DMS53 (cell line): ENCODE measurements at regions not wholly inside any gene's neighbourhood (a gene's known extent, or its start where the extent isn't known, plus 50 kb on each side); places are given as distances from the start of the nearest gene placed in this dataset.
"Not testable (repeated sequence)": the region's sequence is repeated elsewhere in the genome, so short reads cannot be mapped to it uniquely, and the experiment has no call there.

Source experiments
- DNase-seq: peaks from one replicate; lab custom pipeline; 2025; lab: John Stamatoyannopoulos, UW

DNA sequence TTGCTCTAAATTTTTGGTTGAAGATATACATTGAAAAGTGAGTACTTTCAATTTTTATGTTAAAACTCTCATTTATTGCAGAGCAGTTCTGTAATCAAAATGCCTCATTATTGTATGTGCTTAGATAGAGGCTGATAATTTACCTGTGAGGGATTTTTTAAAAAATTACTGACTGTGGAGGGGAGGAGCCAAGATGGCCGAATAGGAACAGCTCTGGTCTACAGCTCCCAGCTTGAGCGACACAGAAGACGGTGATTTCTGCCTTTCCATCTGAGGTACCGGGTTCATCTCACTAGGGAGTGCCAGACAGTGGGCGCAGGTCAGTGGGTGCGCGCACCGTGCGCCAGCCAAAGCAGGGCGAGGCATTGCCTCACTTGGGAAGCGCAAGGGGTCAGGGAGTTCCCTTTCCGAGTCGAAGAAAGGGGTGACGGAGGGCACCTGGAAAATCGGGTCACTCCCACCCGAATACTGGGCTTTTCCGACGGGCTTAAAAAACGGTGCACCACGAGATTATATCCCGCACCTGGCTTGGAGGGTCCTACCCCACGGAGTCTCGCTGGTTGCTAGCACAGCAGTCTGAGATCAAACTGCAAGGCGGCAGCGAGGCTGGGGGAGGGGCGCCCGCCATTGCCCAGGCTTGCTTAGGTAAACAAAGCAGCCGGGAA, 89.4 kb downstream of the DDX11 start:
- DNase-seq: peak; percentile 64

DNA sequence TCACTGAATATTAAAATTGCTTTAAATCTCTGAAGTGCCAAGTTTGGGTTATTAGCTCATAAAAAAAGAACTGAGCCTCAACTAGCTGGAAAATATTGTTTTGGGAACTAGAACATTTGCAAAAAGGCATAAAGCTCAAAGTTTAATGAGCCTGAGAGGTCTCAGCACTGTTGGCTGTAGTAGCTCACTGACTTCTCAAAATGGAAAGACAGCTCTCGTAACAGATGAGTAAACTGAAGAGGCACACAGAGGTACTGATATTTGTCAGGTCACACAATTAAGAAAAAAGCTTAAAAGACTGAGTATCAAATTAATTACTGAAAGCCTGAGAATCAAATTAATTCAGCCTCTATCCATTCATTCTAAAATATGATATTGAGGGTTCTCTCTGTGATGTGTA, 100.6 kb downstream of the DDX11 start:
- DNase-seq: not testable (repeated sequence)

DNA sequence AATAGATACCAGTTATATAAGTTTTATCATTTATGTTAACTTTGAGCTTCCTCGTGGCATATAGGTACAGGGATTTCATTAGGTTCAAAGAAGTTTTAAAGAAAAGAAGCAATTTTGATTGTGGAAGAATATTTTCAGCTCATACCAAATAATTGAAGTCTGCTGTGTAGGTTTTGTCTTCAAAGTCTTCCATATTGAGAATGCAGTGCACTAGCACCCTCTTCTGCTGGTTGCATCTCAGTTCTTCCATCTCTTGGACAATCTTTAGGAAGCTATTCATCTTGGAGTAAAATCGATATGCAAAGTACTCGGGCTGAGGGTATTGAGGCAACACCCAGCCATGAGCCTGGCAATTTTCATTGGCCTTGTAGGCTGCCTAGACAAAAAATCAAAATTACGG, 103.9 kb downstream of the DDX11 start:
- not testable (repeated sequence) for DNase-seq

DNA sequence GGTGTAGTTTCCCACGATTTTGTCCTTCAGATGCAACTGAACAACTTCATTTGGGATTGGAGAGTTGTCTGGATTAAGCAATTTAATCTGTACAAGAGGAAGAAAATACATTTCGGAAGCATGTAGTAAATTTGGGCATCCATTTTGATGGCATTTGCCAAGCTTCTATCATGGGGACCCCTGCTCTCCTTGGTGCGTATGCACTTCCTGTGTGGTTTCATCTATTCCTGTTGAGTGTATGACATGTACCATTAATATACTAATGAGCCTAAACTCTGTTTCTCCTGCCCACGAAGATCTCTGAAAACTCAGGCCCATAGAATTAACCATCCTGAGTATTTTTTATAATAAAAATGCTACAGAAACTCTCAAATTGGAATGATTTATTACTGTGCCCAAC, 105.2 kb downstream of the DDX11 start:
- not testable (repeated sequence) for DNase-seq

DNA sequence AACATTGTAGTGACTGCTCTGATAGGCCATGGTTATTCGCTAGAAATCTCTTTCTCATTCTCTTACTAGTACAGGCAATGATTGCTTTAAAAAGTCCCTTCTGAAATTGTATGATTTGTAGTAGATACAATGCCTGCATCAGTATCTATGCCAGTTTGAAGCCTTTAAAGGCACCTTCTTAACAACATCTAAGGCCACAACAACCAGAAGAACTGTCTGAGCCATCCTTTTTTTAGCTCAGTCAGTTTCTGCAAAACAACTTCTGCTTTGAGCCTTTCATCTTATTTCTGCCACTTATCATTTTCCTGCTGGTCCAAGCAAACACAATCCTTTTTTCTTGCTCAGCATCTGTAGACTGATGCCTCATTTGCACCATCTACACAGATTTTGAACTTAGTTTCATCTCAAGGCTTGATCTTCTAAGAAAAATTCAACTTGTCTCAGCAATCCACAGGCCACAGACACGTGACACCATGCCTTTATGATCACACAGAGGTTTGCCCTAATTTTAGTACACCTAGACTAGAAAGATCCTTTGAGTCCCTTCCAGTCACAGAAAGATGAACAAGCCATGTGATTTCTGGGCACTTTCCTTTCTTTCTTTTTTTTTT, 106.1 kb downstream of the DDX11 start:
- DNase-seq: not testable (repeated sequence)

DNA sequence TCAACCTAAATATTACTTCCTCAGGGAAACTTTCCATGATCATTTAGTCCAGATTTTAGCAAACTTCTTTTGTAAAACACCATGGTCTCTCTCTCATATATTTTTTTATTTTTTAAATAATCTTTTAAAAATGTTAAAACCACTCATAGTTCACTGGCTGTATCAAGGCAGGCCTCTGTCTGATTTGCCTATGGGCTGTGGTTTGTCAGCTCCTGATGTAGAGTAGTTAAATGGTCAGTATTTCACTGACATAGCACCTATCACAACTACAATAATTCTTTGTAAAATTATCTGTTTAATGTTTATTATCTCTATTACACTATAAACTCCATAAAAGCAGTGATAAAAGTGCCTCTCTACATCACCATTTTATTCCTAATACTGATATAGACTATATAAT, 108.9 kb downstream of the DDX11 start:
- not testable (repeated sequence) for DNase-seq

DNA sequence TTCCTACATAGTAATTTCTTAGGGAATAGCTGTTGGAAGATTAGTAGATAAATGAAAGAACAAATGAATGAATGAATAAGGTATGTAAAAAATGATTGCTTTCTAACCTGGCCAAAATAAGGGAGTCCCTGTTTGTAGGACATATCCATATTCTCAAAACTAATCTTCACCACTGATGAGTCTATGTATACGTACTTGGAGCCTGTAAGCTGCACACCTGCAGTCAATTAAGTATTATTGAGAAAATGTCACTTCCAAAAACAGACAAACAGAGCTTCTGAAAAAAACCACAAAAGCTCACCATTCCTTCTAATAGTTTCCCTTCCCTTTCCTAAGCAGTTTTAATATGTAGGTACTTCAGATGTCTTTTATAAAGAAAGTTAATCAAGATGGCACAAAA, 109.4 kb downstream of the DDX11 start:
- DNase-seq: not testable (repeated sequence)

DNA sequence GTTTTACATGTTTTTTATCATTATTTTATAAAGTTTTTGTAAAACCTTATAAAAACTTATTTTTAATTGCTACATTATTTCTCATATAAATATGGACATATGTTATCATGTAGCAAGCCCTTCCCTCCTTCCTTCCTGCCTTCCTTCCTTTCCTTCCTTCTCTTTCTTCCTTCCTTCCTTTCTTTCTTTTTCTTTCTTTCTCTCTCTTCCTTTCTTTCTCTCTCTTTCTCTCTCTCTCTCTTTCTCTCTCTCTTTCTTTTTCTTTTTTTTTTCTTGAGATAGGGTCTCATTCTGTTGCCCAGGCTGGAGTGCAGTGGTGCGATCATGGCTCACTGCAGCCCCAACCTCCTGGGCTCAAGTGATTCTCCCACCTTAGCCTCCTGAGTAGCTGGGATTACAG, 110.2 kb downstream of the DDX11 start:
- DNase-seq: not testable (repeated sequence)

DNA sequence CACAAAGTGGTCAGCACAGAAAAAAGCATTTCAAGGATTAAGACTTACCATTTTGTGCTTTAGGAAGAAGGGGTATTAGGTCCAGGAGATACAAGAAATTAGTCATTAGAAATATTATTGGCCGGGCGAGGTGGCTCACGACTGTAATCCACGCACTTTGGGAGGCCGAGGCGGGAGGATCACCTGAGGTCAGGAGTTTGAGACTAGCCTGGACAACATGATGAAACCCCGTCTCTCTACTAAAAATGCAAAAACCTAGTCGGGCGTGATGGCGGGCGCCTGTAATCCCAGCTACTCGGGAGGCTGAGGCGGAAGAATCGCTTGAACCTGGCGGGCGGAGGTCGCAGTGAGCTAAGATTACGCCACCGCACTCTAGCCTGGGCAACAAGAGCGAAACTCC, 111.0 kb downstream of the DDX11 start:
- not testable (repeated sequence) for DNase-seq

DNA sequence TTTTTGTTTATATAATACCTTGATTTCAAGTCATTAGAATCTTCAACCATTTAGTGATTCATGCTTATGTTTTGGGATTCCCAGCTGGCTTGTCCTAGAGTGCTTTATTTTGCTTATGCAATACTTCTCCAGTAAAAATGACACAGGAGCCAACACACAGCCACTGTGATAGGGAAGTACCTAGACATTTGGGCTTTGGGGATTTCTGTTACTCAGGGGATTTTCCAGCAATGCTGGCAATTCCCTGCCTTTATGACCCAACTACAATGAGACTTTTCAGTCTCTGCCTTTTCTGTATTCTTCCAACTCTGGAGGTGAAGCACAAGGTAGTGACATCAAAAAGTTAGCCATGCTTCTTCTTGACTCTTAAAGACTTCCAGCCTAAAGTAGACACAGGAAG, 119.0 kb downstream of the DDX11 start:
- DNase-seq: not testable (repeated sequence)

DNA sequence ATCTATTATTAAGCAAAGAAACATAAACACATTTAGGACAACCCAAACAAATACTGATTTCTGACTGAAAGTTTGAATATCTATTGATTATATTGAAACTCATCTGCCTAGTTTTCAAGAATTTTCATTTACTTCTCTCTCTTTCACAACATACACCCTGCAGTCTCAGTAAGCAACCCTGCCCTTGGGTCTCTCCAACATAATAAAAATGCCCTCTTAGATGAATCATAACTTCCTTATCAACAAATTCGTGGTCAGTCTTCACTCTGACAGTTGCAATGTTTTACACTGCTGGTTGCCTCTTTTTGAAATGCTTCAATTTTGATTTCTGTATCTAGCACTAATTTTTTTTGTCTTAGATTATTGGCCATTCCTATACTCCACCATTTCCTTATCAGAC, 122.0 kb downstream of the DDX11 start:
- DNase-seq: not testable (repeated sequence)

DNA sequence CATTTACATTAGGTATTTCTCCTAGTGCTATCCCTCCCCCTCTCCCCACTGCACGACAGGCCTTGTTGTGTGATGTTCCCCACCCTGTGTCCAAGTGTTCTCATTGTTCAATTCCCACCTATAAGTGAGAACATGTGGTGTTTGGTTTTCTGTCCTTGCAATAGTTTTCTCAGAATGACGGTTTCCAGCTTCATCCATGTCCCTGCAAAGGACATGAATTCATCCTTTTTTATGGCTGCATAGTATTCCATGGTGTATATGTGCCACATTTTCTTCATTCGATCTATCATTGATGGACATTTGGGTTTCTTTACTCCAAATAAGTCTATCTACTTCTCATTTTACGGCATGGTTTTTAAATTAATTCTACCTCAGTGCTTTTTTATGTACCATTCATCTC, 125.8 kb downstream of the DDX11 start:
- DNase-seq: not testable (repeated sequence)

DNA sequence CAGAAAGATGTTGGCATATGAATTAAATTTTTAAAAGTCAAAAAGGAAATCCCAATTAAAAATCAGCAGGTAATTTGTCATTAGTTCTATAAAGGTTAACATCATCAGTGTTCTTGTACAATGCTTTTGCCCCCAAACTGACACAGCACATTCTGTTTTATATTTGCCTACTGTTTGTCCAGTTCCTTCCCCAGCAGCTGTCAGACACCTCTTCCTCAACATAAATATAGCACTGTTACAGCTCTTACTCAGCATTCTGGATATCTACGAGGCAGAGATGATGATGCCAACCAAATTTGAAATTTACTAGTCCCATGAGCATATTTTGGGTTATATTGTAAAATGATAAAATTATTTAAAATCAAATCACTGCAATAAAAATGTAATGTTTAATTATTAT, 124.6 kb downstream of the SINHCAF start:
- DNase-seq: no peak

DNA sequence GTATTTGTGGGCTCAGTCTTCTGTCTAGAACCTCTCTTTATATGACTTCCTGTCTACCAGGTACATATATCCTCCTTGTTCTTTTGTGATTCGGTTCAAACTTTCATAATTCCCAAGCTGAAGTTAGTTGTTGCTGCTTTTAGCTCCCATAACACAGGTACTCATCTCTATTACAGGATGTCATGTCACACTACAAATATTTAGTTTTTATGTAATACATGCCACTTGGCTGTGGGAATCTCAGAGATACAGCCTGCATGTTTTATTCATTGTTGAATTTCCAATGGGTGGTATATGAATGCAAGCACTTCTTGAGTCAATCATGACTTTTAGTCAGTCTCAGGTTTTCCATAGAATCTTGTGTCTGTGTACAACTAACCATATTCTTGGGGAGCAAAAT, 122.7 kb downstream of the SINHCAF start:
- peak; percentile 67 for DNase-seq

DNA sequence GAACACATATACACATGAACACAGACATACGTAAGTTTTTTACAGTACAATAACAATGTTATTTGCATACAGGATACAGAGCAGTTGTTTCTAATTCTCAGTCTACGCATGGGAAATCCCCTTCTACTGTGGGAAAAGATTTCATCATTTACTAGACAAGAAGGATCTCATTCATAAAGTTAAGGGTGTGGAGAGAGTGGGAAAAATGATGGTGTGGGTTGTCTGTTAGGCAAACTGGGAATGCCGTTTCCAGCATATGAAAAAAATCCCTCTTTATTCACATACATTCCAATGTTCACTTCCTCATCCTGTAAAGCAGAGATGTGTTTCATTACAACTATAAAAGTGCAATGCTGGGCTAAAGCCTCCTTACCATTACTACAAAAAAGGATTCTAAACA, 120.9 kb downstream of the SINHCAF start:
- DNase-seq: no peak

DNA sequence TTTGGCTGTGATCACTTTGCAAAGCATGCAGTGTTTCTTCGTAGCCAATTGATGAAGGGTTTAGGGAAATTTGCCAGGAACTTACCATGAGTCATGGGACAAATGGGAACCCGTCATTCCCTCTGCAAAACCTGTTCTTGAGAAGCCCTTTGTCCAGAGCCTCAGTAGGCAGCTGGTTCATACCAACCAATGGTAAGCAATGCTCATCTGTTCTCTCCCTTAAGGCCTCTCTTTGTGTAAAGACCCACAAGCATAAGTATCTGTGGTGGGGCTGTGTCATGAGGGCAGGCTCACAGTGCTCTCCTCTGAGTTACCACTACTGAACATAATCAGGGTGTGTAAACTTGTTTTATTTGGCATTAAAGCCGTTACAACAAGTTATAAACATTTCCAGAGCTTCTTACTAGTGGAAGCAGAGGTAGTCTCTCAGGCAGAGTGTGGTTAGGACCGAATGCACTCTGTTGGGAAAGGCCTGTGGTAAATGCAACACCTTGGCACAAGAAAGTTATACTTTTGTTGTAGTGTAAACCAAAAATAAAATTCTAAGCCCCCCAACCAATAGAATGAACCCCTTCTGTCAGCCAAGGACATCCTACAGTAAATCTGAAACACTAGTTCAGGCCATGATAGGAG, 119.8 kb downstream of the SINHCAF start:
- peak; percentile 91 for DNase-seq

DNA sequence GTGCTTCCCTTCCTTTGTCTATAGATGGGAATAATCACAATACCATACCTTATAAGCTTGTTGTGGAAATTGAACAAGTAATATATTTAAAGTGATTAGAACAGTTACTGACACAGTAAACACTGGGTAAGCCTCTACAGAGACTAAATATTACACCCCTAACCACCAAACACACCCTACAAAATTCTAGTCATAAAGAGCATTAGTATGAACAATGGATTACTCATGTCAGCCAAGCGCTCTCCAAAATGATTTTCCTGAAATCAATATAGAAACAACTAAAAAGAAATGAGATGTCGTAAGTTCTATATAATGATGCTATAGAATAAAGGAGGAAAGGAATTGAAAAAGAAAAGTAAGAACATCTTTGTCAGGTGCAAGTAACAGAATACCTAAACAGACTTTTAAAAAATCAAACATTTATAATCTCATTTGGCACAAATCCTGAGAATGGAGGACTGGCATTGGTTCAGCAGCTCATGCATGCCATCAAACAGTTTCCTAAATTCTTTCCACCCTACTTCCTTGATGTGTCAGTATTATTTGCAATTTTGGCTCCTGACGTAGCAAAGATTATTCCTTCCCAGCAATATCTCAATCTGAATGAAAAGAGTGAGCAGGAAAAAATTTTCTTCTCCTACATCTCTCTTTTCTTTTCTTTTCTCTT, 118.0 kb downstream of the SINHCAF start:
- no peak for DNase-seq

DNA sequence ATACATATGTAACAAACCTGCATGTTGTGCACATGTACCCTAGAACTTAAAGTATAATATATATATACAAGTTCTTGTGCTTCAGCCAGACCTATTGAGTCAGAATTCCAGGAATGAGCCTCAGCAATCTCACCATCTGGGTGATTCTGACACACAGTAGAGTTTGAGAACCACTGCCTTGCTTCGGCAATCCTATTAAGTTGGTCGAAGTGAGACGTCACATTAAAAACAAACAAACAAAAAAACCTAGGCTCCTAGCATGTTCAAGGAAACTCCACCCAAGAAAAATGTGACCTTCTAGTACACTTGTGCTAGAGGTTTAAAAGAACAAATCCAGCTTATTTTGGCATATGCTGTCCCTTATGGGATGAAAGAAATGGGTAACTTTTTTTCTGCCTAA, 115.8 kb downstream of the SINHCAF start:
- no peak for DNase-seq

DNA sequence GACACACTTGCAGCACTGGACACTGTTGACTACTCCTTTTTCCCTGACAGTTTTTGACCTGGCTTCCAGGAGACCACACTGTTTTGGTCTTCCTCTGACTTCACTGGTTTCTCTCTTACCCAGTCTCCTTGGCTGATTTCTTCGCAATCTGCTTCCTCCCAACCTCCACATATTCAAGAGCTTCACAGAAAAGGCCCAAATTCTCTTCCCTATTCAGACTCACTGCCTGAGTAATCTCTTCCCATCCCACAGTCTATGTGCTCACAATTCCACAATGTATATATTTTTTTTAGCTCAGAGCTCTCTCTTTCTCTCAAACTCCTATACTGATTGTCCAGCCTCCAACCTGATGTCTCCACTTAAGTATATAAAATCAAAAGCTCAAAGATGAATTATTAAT, 115.4 kb downstream of the SINHCAF start:
- DNase-seq: no peak

DNA sequence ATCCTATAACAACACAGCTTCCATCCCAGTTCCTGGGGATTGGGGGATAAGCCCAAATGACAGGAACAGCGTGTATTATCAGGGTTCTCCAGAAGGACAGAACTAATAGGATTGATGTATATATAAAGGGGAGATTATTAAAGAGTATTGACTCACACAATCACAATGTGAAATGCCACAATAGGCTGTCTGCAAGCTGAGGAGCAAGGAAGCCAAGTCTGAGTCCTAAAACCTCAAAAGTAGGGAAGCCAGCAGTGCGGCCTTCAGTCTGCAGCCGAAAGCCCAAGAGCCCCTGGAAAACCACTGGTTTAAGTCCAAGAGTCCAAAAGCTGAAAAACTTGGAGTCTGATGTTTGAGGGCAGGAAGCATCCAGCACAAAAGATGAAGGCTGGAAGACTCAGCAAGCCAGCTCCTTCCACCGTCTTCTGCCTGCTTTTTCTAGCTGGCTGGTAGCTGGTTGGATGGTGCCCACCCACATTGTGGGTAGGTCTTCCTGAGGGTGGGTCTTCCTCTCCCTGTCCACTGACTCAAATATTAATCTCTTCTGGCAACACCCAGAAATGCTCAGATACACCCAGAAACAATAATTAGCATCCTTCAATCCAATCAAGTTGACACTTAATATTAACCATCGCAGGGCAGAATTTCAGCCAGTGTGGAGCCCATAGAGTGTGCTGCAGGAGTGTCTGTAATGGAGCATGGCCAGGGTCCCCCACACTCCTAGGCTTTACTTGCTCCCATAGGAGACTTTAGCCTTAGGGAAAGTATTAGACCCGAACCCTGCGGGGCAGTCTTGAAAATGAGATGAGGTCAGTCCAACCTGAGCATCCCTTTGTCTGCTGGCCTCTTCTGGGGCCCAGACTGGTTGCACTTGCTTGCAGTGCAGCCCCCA, 111.1 kb downstream of the SINHCAF start:
- no peak for DNase-seq

DNA sequence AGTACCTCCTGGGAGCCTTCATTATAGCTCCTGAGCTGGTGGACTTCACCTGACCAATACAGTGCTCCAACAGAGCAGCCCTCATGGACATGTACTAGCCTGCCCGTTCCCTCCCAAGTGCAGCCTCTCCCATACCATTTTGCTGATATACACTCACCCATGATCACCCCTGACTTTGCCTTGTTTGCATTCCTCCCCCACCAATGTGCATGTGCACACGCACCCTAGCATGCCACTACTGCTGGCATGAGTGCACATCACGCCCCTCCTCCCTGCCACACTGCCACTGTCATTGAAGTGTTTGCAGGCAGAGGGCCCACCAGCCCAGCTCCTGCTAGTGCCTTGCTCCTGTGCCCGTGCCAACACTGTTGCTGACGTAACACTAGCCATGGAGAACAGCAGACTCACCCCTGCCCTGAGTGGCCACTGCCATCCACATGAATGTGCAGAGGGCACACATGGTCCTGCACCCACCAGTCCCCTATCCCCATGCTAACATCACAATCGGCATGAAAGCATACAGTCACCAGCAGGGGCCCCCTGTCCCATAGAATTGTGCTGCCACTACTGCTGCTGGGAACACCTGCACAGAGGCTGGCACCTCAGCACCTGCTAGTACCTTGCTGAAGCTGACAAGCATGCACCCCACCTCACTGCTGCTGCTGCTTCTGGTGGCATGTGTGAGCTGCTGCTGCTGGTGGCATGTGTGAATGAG, 110.3 kb downstream of the SINHCAF start:
- no peak for DNase-seq
